MM.1S (cell line): ENCODE measurements at regions not wholly inside any gene's neighbourhood (a gene's known extent, or its start where the extent isn't known, plus 50 kb on each side); places are given as distances from the start of the nearest gene placed in this dataset.

ENCODE experiments used
- CTCF ChIP-seq: fragments of 300-600 bp; sonication (generic); IDR thresholded peaks from 2 replicates; pipeline ENCODE4 v1.5.1; 2016; ENCODE audit warnings: antibody characterized with exemption, low read length, mixed read lengths
- EZH2phosphoT487 ChIP-seq: fragments of 300-600 bp; sonication (generic); IDR thresholded peaks from 2 replicates; pipeline ENCODE4 v1.6.1; 2018; ENCODE audit warnings: antibody characterized with exemption, low read length

- TF ChIP-seq CTCF = no peak
- no peak for TF ChIP-seq EZH2phosphoT487
These were observed 1182.3 kb downstream of the OTOL1 start for GRCh38 chr3:162678941-162679340.
